M059J (cell line): ENCODE measurements at regions not wholly inside any gene's neighbourhood (a gene's known extent, or its start where the extent isn't known, plus 50 kb on each side); places are given as distances from the start of the nearest gene placed in this dataset.
A peak's percentile ranks its signal among the peaks of the same experiment; 100 is the strongest.

Source experiments
- DNase-seq: peaks from one replicate; pipeline ENCODE4 v3.0.0-alpha.2; 2012; ENCODE audit warnings: low read depth

- no peak for DNase-seq
Observed at GRCh38 chr7:81648716-81649115, 121.1 kb downstream of the HGF start.

- peak; percentile 64 for DNase-seq
Observed at GRCh38 chr7:81645435-81645834, 124.4 kb downstream of the HGF start.

- no peak for DNase-seq
Observed at GRCh38 chr7:81641873-81642272, 128.0 kb downstream of the HGF start.

GRCh38 chr7:81638198-81638597 lies 131.6 kb downstream of the HGF start:
- DNase-seq = peak; percentile 40

GRCh38 chr7:81637534-81637933 lies 132.3 kb downstream of the HGF start:
- DNase-seq = no peak

- DNase-seq = peak; percentile 43
Observed at GRCh38 chr7:81632418-81632817, 137.4 kb downstream of the HGF start.

- DNase-seq = no peak
Observed at GRCh38 chr7:81630600-81630999, 139.2 kb downstream of the HGF start.

- DNase-seq = no peak
Observed at GRCh38 chr7:81629702-81630101, 140.1 kb downstream of the HGF start.

- DNase-seq = no peak
Observed at GRCh38 chr7:81628951-81629350, 140.9 kb downstream of the HGF start.

GRCh38 chr7:81627536-81628287 lies 142.1 kb downstream of the HGF start:
- DNase-seq = peak; percentile 13

GRCh38 chr7:81626008-81626407 lies 143.8 kb downstream of the HGF start:
- DNase-seq = no peak

- DNase-seq = no peak
Observed at GRCh38 chr7:81624650-81625631, 144.9 kb downstream of the HGF start.

GRCh38 chr7:81624021-81624592 lies 145.7 kb downstream of the HGF start:
- peak; percentile 23 for DNase-seq

GRCh38 chr7:81623251-81623855 lies 146.5 kb downstream of the HGF start:
- no peak for DNase-seq

- DNase-seq = no peak
Observed at GRCh38 chr7:81621893-81622292, 148.0 kb downstream of the HGF start.

GRCh38 chr7:81618396-81619014 lies 151.3 kb downstream of the HGF start:
- DNase-seq = peak; percentile 92

GRCh38 chr7:81616951-81617350 lies 152.9 kb downstream of the HGF start:
- DNase-seq = peak; percentile 61

- DNase-seq = no peak
Observed at GRCh38 chr7:81611805-81612204, 158.0 kb downstream of the HGF start.

- peak; percentile 13 for DNase-seq
Observed at GRCh38 chr7:81611040-81611439, 158.8 kb downstream of the HGF start.

- DNase-seq = no peak
Observed at GRCh38 chr7:81608748-81609382, 161.0 kb downstream of the HGF start.

GRCh38 chr7:81607987-81608386 lies 161.9 kb downstream of the HGF start:
- no peak for DNase-seq
